Right atrium auricular region (tissue), 2 donors: ENCODE measurements at regions not wholly inside any gene's neighbourhood (a gene's known extent, or its start where the extent isn't known, plus 50 kb on each side); places are given as distances from the start of the nearest gene placed in this dataset.

Experiments
- DNase-seq: peaks from one replicate; pipeline ENCODE4 v3.0.0-alpha.2; 2019; ENCODE audit warnings: low spot score
- H3K27ac ChIP-seq, 2 donors: fragments of 200-600 bp; sonication (generic); 1 replicate in 1 of 2; 2 replicates in 1 of 2; pipeline ENCODE4 v1.5.1; 2016 to 2019
- H3K27me3 ChIP-seq, 2 donors: fragments of 200-600 bp; sonication (generic); one replicate each; pipeline versions ENCODE4 v1.5.1 to v1.6.0; 2017 to 2019
- H3K36me3 ChIP-seq: fragments of 200-600 bp; sonication (generic); one replicate; pipeline ENCODE4 v1.5.1; 2016
- H3K4me1 ChIP-seq, 2 donors: fragments of 200-600 bp; sonication (generic); one replicate each; pipeline versions ENCODE4 v1.5.1 to v1.6.0; 2017 to 2019
- H3K4me3 ChIP-seq, 2 donors: fragments of 200-600 bp; sonication (generic); 1 replicate in 1 of 2; 2 replicates in 1 of 2; pipeline ENCODE4 v1.5.1; 2017 to 2019; ENCODE audit warnings: mild to moderate bottlenecking in 1 of 2, moderate library complexity in 1 of 2
- H3K9me3 ChIP-seq, 2 donors: fragments of 200-600 bp; sonication (generic); one replicate each; pipeline ENCODE4 v1.5.1; 2019
- TF ChIP-seq, protein P1 (sequence below), 2 donors: fragments of 200-600 bp; sonication (generic); IDR thresholded peaks; one replicate each; pipeline ENCODE4 v1.5.1; 2019; ENCODE audit warnings: antibody characterized with exemption in 2 of 2

DNA sequence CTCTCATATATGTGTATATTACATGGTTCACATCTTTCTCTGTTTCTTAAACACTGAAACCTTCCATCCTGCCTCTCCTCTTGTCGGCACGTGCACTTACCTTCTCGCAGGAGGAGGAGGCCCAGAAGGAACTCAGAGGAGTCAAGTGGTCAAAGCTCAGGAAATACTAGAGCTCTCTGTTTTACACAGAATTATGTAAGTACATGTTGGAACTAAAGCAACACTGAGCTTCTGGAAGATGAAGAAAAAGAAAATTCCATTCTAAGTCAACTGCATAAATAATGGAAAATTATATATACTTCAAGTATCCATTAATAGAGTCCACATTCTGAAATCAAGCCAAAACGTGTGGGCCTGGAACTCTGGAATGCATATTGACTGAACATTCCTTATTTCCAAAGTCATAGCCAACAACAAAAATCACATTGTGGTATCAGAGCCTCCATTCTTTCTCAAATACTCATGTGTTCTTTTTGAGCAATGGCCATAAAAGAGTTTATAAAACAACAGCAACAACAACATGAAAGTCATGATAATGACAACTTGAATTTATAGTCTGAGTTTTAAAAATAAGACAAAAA lies 121.5 kb upstream of the RAI14 start:
- TF ChIP-seq, protein P1, sequence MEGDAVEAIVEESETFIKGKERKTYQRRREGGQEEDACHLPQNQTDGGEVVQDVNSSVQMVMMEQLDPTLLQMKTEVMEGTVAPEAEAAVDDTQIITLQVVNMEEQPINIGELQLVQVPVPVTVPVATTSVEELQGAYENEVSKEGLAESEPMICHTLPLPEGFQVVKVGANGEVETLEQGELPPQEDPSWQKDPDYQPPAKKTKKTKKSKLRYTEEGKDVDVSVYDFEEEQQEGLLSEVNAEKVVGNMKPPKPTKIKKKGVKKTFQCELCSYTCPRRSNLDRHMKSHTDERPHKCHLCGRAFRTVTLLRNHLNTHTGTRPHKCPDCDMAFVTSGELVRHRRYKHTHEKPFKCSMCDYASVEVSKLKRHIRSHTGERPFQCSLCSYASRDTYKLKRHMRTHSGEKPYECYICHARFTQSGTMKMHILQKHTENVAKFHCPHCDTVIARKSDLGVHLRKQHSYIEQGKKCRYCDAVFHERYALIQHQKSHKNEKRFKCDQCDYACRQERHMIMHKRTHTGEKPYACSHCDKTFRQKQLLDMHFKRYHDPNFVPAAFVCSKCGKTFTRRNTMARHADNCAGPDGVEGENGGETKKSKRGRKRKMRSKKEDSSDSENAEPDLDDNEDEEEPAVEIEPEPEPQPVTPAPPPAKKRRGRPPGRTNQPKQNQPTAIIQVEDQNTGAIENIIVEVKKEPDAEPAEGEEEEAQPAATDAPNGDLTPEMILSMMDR (IDR thresholded peaks at IDR 0.05) = no peak
- H3K27me3 ChIP-seq = no peaks in the 10 kb centered on the region
- no peak overlapping the region for H3K4me3 ChIP-seq
- no peaks in the 10 kb centered on the region for H3K9me3 ChIP-seq
- no peaks in the 10 kb centered on the region for H3K36me3 ChIP-seq
- H3K4me1 ChIP-seq = no peaks in the 10 kb centered on the region
- no peak overlapping the region for H3K27ac ChIP-seq
- no peak for DNase-seq

DNA sequence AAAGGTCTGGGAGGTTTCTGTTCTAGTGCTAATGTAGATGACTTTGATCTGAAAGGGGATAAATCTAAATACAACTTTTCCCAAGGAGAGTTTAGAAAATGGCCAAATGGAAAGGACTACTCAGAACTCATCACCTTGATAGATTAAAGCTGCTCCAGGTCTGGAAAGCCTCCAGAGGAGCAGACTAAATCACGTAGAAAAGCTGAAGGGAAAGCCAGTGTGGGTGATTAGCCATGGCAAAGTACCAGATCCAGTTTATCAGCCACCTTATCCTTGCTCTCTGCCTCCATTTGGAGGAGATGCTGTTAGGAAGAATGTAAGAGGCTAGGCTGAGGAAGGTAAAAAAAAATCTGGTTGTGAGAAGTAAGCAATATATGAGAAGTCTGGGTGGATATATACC lies 120.7 kb upstream of the RAI14 start:
- Histone ChIP-seq H3K4me3 (no peak overlapping the region), H3K27ac (no peak overlapping the region), H3K36me3 (no peaks in the 10 kb centered on the region), H3K4me1 (no peaks in the 10 kb centered on the region), H3K9me3 (no peaks in the 10 kb centered on the region), H3K27me3 (no peaks in the 10 kb centered on the region)
- DNase-seq = no peak
- TF ChIP-seq, protein P1 (IDR thresholded peaks at IDR 0.05) = no peak

GRCh38 chr5:34535944-34536623 lies 120.0 kb upstream of the RAI14 start:
- TF ChIP-seq, protein P1 (IDR thresholded peaks at IDR 0.05) = no peak
- Histone ChIP-seq H3K36me3 (no peaks in the 10 kb centered on the region), H3K9me3 (no peaks in the 10 kb centered on the region), H3K27me3 (no peaks in the 10 kb centered on the region), H3K27ac (no peak overlapping the region), H3K4me1 (no peaks in the 10 kb centered on the region), H3K4me3 (no peak overlapping the region)
- no peak for DNase-seq

DNA sequence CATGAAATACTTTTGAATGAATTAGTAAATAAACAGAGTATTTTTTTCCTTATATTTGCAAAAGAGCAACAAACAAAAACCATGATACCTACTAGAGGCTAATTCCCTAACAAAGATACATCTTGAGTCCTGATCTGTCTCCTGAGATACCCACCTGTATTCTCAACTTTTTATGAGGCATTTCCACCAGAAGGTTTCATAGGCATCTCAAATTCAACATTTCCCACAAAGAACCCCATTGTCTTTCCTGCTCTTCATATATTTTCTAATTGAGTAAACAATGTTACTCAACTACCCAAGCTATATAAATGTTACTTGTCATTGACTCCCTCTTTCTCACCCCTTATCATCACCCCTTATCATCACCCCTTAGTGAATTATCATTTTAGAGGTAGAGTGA lies 119.4 kb upstream of the RAI14 start:
- Histone ChIP-seq H3K9me3 (no peaks in the 10 kb centered on the region), H3K4me1 (no peaks in the 10 kb centered on the region), H3K27ac (no peak overlapping the region), H3K36me3 (no peaks in the 10 kb centered on the region), H3K4me3 (no peak overlapping the region), H3K27me3 (no peaks in the 10 kb centered on the region)
- DNase-seq = no peak
- TF ChIP-seq, protein P1 (IDR thresholded peaks at IDR 0.05) = no peak

DNA sequence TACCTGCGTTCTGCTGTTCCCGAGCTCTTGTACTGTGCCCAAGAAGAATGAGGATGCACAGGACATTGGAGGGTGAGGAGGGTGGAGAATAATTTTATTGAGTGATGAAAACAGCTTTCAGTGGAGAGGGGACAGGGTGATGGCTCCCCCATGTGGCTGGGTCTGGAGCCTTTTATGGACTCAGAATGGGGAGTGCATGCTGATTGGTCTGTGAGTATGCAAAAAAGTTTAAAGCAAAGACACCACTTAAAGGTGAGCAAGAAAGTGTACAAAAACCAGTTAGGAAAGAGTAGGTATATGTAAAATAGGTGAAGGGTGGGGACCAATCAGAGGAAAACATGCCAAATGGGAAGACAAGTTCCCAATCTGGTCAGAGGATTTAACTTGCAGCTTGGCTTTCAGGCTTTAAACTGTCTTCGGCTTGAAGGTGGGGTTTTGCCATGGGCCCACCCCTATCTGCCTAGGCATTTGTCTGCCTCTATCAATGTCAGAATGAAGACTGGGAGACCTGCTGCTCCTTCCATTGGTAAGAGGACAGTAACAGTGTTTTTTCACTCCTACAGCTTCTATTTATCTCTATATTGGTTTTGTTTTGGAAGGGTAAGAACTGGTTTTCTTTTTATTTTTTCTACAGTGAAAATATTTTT lies 118.0 kb upstream of the RAI14 start:
- TF ChIP-seq, protein P1 (IDR thresholded peaks at IDR 0.05) = no peak
- Histone ChIP-seq H3K27ac (no peak overlapping the region), H3K4me3 (no peak overlapping the region)

More for the DNA sequence above, 118.0 kb upstream of the RAI14 start:
- no peaks in the 10 kb centered on the region for H3K27me3 ChIP-seq
- no peak for DNase-seq
- no peaks in the 10 kb centered on the region for H3K36me3 ChIP-seq
- H3K9me3 ChIP-seq = no peaks in the 10 kb centered on the region
- H3K4me1 ChIP-seq = no peaks in the 10 kb centered on the region
